ENCODE measurements at regions not wholly inside any gene's neighbourhood (a gene's known extent, or its start where the extent isn't known, plus 50 kb on each side); places are given as distances from the start of the nearest gene placed in this dataset.

DNA sequence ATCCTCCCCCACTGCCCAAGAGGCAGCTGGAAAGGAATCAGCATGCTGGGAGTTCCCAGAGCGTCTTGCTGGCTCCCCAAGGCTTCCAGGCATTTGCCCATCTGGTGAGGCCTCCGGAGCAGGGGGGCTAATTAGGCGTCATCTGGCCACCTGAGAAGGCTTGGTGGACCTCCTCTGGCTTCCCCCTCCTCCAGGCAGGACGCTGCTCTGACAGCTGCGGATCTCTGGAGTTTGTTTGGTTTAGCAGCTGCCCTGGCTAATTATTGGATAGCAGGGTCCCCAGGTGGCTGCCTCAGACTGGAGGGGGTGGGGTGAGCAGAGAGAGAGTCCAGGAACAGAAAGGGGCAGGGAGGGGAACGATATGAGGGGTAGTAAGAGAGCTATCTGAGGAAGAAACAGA is 425.2 kb upstream of the MEX3C start:
- TF ChIP-seq, protein P1, sequence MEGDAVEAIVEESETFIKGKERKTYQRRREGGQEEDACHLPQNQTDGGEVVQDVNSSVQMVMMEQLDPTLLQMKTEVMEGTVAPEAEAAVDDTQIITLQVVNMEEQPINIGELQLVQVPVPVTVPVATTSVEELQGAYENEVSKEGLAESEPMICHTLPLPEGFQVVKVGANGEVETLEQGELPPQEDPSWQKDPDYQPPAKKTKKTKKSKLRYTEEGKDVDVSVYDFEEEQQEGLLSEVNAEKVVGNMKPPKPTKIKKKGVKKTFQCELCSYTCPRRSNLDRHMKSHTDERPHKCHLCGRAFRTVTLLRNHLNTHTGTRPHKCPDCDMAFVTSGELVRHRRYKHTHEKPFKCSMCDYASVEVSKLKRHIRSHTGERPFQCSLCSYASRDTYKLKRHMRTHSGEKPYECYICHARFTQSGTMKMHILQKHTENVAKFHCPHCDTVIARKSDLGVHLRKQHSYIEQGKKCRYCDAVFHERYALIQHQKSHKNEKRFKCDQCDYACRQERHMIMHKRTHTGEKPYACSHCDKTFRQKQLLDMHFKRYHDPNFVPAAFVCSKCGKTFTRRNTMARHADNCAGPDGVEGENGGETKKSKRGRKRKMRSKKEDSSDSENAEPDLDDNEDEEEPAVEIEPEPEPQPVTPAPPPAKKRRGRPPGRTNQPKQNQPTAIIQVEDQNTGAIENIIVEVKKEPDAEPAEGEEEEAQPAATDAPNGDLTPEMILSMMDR (conservative IDR thresholded peaks at IDR 0.05; ENCODE audit: low read depth, low read length), result no peak
- no peak for TF ChIP-seq EZH2 (IDR thresholded peaks at IDR 0.05; ENCODE audit: borderline replicate concordance, low read depth, low read length, poor library complexity, severe bottlenecking)

Data from A673 (cell line).